NCI-H2196 treated with DMSO at 0.1 percent for 48 hours (cell line): ENCODE measurements at regions not wholly inside any gene's neighbourhood (a gene's known extent, or its start where the extent isn't known, plus 50 kb on each side); places are given as distances from the start of the nearest gene placed in this dataset.
"Not testable (repeated sequence)": the region's sequence is repeated elsewhere in the genome, so short reads cannot be mapped to it uniquely, and the experiment has no call there.

ENCODE experiments used
- DNase-seq: peaks from one replicate; lab custom pipeline; 2025; ENCODE audit not compliant: unreplicated experiment; lab: John Stamatoyannopoulos, UW

DNA sequence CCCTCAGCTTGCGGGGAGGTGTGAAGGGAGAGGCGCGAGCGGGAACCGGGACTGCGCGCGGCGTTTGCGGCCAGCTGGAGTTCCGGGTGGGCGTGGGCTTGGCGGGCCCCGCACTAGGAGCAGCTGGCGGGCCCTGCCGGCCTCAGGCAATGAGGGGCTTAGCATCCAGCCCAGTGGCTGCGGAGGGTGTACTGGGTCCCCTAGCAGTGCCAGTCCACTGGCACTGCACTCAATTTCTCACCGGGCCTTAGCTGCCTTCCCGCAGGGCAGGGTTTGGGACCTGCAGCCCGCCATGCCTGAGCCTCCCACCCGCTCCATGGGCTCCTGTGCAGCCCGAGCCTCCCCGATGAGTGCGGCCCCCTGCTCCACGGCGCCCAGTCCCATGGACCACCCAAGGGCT, 163.5 kb upstream of the PTCH1 start:
- DNase-seq = not testable (repeated sequence)

DNA sequence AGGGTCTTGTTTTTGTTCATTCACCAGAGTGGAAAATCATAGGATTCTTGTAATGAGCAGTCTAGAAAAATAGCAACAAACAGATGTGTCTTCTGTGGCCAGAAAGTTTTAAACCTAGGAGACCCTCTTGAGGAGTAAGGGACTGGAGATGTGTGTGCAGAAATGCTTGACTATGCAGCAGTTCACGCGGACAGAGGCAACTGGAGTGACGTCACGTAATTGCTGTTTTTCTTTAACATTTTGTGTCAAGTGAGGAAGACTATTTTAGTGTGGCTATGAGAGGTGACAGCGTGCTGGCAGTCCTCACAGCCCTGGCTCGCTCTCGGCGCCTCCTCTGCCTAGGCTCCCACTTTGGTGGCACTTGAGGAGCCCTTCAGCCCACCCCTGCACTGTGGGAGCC, 163.1 kb upstream of the PTCH1 start:
- DNase-seq = no peak

DNA sequence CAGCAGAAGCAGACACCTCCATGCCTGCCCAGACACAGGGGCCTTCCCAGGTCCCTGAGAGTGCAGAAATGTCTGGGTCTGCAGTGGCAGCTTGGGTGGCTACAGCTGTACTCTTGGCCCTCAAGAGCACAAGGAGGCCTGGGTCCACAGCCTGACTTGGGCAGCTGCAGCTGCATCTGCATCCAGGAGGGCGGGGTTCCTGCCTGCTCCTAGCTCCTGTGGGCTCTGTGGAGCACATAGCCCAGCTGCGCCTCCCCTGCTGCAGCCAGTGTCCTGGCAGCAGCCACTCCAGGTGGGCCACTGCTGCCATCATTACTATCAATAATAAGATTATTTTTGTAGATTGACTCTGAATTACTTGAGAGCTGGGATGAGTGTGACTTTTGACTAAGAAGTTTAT, 162.0 kb upstream of the PTCH1 start:
- DNase-seq = no peak

DNA sequence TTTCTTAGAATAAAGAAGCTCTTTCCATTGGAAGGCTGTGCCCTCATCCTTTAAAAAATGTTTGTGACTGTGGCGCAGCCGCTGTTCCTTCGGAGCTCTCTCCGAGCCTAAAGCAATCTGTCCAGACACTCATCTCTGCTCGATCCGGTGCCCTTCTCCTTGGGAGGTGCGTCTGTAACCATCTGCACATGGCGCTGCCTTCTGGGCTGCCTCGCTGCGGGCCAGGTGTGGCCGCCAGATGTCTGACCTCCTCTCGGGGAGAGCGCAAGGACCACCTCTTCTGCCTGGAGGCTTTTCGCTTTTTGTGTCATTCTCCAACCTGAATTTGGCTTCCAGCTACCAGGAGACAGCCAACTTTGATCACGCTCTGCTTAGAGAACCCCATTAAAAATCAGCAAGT, 153.4 kb upstream of the PTCH1 start:
- DNase-seq = no peak

DNA sequence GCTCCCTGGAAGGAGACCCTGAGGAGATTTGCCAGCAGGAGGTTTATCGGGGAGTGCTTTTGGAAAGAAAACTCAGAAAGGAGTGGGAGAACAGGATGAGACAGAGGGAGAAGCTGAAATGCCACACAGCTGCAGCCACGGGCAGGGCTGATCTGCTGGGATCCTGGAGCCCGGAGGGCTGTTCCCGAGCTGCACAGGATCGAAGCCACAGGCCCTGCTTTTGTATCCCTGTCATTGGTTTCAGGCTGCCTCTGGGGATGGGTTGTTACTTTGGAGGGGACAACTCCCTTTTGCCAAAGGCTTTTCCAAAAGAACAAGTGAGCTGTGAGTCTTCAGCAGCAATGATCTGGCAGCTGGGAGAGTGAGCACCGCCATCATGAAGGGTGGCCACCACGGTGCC, 152.5 kb upstream of the PTCH1 start:
- DNase-seq = no peak

DNA sequence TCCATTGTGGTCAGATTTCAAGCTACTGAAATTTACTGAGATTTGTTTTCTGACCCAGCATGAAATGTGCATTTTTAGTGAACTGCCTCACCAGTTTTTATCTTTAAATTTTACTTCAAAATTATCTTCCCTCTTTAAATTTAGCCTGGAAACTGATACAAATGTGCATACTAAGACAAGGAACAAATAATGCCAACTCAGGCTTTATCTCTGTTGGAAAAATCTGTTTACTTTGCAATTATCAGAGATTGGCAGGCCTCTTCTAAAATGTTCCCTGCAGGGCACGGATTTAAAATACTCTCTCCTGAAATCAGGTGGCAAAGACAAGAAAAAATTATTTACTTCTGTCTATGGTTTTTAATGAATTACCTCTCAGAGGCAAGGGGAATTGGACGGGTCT, 151.0 kb upstream of the PTCH1 start:
- no peak for DNase-seq

DNA sequence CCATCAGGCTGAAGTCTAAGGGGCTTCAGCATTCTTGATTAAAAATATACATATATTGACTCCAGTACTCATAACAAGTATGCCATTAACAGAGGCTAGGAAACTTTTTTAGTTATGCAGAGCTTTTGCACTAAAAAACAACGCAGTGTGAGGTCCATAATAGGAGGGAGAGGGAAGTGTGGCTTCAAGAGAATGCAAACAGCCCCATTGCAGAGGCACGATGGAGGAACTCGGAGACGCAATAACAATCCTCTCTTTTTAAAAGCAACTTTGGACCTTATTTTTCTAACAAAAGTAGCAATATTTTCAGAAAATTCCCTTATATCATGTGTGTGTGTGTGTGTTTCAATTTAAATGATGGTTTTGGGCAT, 150.0 kb upstream of the PTCH1 start:
- no peak for DNase-seq

DNA sequence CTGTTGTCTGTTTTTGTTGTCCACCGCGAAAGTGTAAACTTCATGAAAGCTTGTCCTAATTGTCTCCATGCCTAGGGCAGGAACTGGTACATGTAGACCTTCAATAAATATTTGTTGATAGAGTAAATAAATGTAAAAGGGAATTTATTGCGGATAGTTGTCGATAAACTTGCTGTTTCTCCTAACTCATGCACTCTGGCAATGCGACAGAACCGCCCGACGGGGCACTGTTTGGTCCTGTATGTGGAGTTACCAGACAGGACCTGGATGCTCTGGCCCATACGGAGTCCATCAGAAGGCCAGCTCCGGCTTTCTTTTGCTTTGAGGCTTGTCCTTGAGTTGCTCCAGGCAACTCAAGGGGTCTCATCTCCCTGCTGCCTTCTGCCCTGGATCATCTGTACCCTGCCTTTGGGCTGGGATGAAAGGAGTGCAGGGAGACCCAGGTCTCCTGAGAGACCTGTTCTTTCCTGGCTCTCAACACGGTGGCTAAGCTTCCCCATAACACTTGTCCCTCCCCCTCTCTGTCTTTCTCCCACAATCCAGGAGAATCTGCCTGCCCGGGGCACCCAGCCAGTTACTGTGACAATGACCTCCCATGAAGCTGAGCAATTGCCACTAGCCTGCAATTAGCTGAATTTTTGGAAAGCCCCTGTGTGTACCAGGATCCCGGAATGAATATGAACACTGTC, 149.5 kb upstream of the PTCH1 start:
- no peak for DNase-seq

DNA sequence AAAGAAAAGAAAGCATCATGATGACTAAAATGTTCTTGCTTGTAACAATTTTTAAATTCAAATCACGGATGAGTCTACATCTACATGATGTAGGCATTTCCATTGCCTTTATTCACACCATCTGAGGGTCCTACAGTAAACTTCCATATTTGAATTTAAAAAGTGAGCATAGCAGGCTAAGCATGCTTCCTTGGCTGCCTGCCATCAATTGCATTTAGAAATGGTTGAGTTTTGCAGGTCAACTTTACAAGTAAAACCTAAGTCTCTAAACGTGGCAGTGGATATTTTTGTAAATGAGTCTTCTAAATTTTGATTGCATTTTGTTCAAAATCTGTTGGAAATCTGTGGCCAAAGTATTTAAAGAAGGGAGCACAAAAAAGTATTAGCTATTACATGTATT, 136.5 kb upstream of the PTCH1 start:
- DNase-seq = no peak

DNA sequence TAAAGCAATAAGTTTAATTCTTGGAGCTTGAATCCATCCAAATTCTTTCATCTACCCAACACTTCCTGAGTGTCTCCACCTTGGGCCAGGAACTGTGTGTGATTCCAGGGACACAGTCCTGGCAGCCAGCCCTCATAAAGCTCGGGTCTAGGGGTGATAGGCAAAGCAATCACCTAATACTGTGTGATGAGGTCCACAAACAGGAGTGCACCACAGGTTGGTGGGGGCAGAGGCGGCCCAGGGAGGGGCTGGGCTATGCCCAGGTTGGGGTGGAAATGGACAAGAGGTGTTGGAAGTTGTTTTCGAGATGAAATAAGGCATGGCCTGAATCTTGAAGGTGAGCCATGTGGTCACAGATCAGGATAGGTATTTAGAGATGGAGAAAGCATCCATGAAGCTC, 133.9 kb upstream of the PTCH1 start:
- DNase-seq = no peak

DNA sequence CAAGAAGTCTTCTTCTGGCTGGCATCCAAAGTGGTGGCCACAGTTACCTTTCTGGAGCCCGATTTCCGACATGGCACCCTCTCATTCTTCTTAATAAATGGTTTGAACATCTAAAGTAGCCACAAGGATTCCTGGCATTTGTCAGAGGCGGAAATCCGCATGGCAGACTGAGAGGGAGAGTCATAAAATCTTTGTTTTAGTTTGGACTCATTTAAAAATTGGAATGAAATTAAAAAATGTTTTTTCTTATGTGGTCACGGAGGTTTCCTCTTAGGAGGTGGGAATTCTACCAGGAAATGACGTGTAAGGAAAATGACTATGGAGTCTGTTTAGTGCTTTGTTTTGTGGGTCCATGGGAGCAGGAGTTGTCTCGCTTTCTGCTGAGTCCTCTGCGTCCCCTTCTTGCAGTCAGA, 133.0 kb upstream of the PTCH1 start:
- DNase-seq = no peak

DNA sequence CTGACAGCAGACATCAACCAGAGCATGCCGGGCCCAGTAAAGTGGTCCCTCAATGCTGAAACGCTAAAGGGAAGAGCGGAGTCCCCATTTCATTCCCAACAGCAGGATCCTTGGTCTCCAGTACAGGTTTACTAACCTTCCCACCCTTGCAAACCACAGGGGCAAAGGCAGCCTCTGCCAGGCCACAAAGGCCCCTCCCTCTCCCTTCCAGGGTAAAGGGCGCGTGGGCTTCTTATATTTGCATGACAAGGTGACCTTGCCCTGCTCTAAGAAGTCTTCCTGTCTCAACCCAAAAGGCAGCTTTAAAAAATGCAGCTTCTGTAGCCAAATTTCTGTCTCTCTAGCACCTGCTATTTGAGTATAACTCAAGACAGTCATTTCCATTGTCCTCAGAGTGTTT, 131.5 kb upstream of the PTCH1 start:
- no peak for DNase-seq

DNA sequence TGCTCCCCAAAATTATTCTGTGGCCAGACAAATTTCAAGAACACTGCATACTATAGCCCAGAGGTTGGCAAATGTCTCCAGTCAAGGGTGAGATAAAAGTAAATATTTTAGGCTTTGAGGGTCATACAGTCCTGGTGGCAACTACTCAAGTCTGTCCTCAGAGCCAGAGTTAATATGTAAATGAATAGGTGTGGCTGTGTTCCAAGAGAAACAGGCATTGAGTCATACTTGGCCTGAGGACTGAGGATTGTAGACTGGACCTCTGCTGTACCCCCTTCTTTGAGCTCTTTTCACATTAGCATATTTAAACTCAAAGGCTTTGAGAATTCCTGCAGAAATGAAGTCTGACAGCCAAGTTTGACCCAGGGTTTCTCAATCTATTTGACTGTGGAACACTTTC, 129.2 kb upstream of the PTCH1 start:
- no peak for DNase-seq

DNA sequence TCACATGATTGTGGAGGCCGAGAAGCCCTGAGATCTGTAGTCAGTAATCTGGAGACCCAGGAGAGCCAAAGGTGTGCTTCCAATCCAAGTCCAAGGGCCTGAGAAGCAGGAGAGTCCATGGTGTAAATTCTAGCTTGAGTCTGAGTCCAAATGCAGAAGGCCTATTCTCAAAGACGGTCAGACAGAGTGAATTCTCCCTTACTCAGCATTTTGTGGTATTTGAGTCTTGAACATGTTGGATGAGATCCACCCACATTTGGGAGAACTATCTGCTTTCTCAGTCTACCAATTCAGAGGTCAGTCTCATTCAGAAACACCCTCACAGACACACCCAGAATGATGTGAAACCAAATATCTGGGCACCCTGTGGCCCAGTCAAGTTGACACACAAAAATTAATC, 128.8 kb upstream of the PTCH1 start:
- DNase-seq = no peak

DNA sequence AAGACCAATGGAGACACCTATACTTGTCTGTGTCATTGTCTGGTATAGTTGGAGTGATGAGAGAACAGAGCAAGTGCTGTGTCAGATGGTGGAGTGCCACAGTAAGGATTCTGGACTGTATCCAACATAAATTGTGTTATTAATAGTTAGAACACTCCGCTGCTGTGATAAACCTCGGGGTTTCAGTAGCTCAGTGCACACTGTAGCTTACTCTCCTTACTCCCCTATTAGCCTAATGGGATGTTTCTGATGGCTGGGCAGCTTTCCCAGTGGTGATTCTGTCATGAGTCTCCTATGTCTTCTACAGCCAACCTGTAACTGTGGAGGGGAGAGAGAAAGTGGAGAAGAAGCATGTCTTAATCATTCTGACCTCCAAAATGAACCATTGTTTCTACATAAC, 127.6 kb upstream of the PTCH1 start:
- DNase-seq = no peak

DNA sequence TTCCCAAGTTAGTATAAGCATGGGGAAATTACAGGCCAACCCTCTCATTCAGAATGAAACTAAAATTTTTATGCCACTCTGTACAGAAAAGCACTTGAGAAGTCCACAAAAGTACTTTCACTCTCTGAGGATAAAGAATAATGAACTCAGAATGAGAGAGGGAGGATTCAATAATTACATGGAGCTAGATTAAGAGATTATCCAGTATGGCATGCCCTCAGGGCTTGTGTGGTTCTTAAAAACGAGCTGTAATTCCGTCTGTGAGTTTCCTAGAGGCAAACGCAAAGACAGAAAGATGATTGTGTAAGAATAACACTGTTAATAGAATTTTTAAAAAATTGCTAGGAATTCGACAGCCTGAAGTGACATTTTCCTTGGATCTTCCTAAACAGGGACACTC, 126.8 kb upstream of the PTCH1 start:
- DNase-seq = no peak

DNA sequence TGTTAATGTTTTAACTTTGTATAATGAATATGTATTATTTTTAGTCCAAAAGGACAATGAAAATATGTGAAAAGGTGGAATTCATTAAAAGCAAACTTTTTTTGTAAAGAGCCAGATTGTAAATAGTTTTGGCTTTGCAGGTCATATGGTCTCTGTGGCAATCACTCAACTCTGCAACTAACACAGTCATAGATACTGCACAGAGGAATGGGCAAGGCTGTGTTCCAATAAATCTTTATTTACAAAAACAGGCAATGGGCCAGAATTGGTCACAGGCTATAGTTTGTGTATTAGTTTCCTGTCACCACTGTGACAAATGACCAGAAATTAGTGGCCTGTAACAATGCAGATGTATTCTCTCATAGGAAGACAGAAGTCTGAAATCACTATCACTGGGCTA, 125.4 kb upstream of the PTCH1 start:
- no peak for DNase-seq

DNA sequence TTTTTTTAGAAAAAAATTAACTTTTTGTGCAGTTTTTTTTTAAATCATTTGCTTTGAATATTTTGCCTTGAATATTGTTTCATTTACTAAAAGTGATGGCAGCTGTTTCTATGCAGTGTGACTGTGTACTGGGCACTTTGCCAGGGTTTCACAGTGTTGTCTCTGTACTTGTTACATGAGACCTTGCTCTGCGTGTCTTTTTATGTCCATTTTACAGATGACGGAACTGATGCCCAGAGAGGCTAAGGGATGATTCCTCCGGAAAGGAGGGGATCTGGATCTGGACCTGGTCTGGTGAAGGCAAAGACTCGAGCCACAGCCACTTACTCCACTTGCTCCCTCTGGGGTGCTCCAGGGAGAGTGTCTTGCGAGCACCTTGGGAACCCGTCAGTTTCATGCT, 124.8 kb upstream of the PTCH1 start:
- DNase-seq = no peak

DNA sequence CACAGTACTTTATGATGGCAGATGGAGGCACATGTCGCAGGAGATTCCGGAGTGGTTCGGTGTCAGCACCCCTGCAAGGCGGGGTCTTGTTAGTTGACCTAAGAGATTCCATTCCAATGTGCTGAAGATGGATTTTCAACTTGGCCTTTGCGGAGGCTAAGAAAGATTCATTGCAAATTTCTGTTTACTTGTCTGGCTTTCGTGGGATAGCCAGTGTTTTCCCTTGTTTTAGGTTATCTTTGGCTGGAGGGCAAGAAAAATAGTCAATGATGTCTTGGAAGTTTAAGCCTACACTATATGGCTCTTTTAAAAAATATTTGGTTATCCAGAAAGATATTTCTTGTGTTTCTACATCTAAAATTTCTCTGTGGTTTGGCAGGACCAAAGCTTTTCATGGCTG, 123.6 kb upstream of the PTCH1 start:
- DNase-seq = no peak

DNA sequence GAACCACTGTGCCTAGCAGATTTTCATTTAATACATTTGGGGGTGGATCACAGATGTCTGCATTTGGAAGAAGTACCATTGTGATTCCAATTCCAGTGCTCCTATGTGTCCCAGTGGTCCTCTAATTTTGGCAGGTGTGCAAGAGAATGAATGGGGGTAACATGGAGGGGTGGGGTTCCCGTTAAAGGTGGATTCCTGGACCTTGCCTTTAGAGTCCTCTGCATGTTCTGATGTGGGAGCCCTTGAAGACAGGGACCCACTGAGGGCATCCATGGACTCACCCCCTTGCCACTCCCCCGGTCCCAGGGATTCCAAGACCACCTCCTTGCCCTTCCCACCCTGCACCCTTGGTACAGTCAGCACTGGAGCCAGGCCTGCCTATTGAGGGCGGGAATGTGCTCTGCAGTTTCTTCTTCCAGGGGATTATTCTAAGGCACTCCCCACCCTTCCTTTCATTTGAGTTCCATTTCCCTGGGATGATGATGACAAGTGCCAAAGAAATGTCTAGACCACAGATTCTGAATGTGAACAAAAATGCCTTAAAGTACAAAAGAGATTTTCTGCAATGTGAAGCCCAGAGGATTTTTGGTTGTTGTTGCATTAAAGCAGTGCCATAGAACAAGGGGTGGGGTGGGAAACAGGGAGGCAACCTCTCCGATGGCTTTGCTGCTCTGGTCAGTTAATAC, 119.4 kb upstream of the PTCH1 start:
- DNase-seq = no peak

DNA sequence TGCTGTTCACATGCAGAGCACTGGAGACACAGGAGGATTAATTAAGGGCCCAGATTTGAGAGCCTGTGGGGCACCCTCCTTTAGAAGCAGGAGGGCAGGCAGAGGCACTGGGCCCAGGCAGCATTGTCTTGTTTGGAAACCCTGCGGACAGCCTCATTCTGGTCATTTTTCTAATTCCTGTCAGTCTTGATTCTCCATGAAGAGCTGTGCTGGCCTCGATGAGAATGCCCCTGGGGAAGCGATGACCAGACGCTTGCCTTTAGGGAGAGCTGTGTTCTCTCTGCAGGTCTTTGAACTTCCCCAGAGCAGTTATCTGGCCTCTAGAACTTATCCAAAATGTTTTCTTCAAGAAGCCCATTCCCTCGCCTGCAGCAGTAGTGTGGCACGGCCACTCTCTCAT, 117.8 kb upstream of the PTCH1 start:
- DNase-seq = no peak

DNA sequence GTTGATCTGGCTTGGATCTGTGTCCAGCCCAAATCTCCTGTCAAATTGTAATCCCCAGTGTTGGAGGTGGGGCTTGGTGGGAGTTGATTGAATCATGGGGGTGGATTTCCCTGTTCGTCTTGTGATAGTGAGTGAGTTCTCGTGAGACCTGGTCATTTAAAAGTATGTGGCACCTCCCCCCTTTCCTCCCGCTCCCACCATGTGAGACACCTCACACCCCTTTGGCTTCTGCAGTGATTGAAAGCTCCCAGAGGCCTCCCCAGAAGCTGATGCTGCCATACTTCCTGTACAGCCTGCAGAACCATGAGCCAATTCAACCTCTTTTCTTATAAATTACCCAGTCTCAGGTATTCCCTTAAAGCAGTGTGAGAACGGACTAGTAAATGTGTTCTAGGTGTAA, 117.3 kb upstream of the PTCH1 start:
- no peak for DNase-seq

DNA sequence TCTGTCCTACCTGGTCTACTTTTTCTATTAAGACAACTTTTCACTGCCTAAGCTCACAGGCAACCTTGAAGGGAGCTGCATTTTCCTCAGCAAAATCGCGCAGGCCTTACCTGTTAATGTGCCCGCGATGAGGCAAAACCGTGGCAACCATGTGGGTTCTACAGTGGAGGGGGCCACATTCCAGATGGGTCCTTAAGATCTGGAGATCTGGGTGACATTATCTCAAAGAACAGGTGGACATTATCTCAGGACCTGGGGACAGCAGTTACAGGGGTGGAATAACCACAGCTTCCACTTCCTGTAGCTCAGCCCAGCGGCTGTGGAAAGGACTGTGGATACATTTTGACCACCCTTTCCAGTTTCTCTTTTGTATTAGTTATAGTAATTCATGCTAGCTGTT, 112.8 kb upstream of the PTCH1 start:
- DNase-seq = no peak
